ES-I3 (cell line): ENCODE measurements at regions not wholly inside any gene's neighbourhood (a gene's known extent, or its start where the extent isn't known, plus 50 kb on each side); places are given as distances from the start of the nearest gene placed in this dataset.

Source experiments
- H3K36me3 ChIP-seq: 2 replicates; pipeline ENCODE4 v1.6.1; 2013; ENCODE audit warnings: mild to moderate bottlenecking, low read length, control low read depth, moderate library complexity; ENCODE audit not compliant: insufficient read depth
- H3K4me1 ChIP-seq: 2 replicates; pipeline ENCODE4 v1.6.1; 2013; ENCODE audit warnings: mild to moderate bottlenecking, control low read depth, low read length; ENCODE audit not compliant: insufficient read depth
- H3K9ac ChIP-seq: 2 replicates; pipeline ENCODE4 v1.6.1; 2013; ENCODE audit warnings: low read depth, mild to moderate bottlenecking, low read length, moderate library complexity
- H3K9me3 ChIP-seq: 2 replicates; pipeline ENCODE4 v1.6.1; 2013; ENCODE audit warnings: mild to moderate bottlenecking, low read length, moderate library complexity; ENCODE audit not compliant: control insufficient read depth, insufficient read depth

DNA sequence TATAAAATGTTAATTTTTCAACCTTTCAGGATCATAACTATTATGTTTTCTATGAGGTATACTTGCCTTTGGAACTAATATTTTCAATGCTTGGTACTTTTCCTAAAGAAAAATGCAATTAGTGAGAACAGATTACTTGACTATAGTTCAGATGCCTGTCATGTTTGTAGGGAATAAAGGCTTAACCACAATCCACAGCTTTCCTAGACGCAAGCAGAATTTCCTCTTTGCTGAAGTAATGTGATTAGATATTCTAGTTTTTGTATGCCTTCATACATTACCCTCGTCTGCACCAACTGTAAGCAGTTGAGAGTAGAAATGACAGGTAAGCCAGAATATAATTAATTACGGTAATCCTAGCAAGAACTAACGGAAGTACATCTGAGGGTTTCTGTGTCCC, 581.4 kb upstream of the MMS22L start:
- Histone ChIP-seq H3K9me3 (no peaks in the 10 kb centered on the region), H3K9ac (no peak overlapping the region), H3K36me3 (no peaks in the 10 kb centered on the region), H3K4me1 (peaks cover 12% of the 10 kb centered on the region; the same call in 1 of the 2 replicates)

DNA sequence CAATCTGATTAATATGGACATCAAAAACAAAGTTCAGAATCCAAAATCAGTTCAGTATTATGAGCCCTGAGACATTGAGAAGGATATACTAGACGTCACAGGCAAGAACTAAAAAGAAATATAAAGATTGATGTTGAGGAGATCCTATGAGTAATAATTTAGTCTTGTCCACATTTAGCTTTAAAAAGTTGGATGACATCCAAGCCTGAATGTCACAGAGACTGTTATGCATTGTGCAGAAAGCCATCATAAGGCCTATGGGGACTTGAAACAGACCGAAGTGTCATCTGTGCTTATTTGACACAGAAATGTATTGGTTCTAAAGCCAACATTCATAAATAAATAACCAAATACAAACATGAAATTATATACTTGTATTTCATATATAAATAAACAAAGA, 581.8 kb upstream of the MMS22L start:
- Histone ChIP-seq H3K36me3 (no peaks in the 10 kb centered on the region), H3K4me1 (peaks cover 12% of the 10 kb centered on the region; the same call in 1 of the 2 replicates), H3K9ac (no peak overlapping the region), H3K9me3 (no peaks in the 10 kb centered on the region)

DNA sequence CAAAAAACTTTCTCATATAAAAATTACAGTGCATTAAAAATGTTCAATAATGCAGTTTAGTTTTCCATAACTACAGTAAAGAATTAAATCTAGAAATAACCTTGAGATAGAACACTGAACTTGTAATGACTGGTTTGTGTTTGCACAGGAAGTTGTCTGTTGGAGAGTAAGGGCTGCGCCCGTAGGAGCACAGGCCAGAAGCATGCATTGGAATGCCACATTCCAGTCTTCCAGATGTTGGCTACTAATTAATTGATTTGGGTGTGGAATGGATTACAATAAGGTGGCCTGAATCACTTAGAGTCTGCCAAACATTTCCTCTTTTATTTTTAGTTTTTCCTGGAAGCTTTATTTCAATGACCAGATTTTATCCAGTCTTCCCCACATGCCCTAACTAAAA, 582.6 kb upstream of the MMS22L start:
- Histone ChIP-seq H3K36me3 (no peaks in the 10 kb centered on the region), H3K9ac (no peak overlapping the region), H3K9me3 (no peaks in the 10 kb centered on the region), H3K4me1 (peaks cover 12% of the 10 kb centered on the region; the same call in 1 of the 2 replicates)

DNA sequence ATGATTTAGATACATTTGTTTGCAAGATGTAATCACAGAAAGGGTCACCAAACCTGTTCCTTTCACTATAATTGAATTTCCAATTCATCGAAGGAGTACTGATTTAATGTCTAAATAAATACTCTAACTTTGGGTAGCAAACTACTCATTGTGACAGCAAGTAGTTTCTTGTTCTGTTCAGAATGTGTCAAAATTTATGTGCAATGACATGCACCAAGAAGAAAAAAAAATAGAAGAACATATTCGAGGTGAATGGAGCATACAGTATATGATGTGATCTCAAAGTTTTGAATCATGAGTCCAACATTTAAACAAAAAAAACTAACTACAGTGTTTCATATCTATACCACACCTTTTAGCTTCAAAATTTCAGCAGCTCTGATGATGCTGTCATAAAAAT, 583.6 kb upstream of the MMS22L start:
- Histone ChIP-seq H3K4me1 (peaks cover 12% of the 10 kb centered on the region; the same call in 1 of the 2 replicates), H3K36me3 (no peaks in the 10 kb centered on the region), H3K9me3 (no peaks in the 10 kb centered on the region), H3K9ac (no peak overlapping the region)

GRCh38 chr6:97867177-97867576, 584.2 kb upstream of the MMS22L start:
- peaks cover 12% of the 10 kb centered on the region; the same call in 1 of the 2 replicates for H3K4me1 ChIP-seq

DNA sequence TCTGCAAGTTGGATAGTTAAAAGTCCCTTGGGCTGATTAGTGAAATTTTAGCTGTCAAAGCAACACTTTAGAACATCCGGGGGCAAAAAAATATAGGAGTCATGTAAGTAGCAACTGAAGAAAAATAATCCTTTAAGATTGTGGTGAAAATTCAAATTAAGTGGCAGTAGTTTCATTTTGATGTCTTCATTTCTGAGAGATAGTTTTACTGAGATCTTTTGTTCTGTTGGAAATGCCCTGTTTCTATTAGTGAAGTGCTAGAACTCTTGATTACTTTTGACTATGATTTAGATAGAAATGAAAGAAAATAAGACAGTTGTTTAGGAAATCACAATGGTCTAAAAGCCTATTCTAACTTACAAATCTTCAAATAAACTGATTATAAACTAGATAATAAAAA, 587.3 kb upstream of the MMS22L start:
- Histone ChIP-seq H3K9ac (no peak overlapping the region), H3K4me1 (peaks cover 12% of the 10 kb centered on the region; the same call in 1 of the 2 replicates), H3K36me3 (no peaks in the 10 kb centered on the region), H3K9me3 (no peaks in the 10 kb centered on the region)

More at GRCh38 chr6:97867177-97867576, 584.2 kb upstream of the MMS22L start:
- no peak overlapping the region for H3K9ac ChIP-seq
- H3K9me3 ChIP-seq: no peaks in the 10 kb centered on the region
- H3K36me3 ChIP-seq: no peaks in the 10 kb centered on the region

- Histone ChIP-seq H3K36me3 (no peaks in the 10 kb centered on the region; the same call in 1 of the 2 replicates), H3K9ac (no peak overlapping the region), H3K4me1 (no peaks in the 10 kb centered on the region; the same call in 1 of the 2 replicates), H3K9me3 (no peaks in the 10 kb centered on the region)
Observed at GRCh38 chr6:97876711-97877110, 593.7 kb upstream of the MMS22L start.

DNA sequence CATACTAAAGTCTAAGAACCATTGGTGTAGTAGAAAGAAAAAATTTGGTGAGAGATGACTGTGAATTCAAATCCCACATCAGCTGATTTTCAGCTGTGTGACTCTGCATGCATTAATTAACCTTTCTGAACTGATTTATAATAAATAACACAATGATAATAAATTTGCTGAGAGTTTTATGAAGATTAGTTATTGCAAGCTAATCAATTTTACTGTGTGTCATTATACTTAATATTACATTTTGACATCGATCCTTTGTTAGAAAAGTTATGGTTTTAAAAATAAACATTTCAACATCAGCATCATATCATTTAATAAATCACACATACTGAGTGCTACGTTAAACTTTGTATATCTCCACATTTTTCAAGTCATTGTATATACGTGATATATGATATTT, 599.7 kb upstream of the MMS22L start:
- Histone ChIP-seq H3K9ac (no peak overlapping the region), H3K9me3 (no peaks in the 10 kb centered on the region), H3K36me3 (no peaks in the 10 kb centered on the region), H3K4me1 (no peaks in the 10 kb centered on the region; the same call in 1 of the 2 replicates)

DNA sequence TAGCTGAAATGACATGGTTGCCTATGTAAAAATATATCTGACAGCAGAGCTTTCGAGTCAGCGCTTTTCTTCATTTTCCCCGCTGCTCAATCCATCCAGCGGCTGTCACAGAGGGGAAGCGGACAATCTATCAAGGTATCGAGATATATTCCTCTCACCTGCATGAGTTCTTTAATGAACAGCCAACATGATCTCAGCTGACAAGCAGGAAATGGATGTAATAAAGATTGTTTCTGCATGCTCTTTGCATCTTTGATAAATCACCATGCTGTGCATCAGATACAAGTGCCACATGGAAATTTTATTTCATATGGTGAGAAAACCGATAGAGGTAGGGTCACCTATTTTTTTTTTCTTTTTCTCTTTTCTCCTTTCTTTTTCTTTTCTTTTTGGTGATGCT, 602.3 kb upstream of the MMS22L start:
- Histone ChIP-seq H3K9ac (no peak overlapping the region), H3K4me1 (no peaks in the 10 kb centered on the region; the same call in 1 of the 2 replicates), H3K9me3 (no peaks in the 10 kb centered on the region), H3K36me3 (no peaks in the 10 kb centered on the region)

- Histone ChIP-seq H3K36me3 (no peaks in the 10 kb centered on the region), H3K9ac (no peak overlapping the region), H3K4me1 (no peaks in the 10 kb centered on the region; the same call in 1 of the 2 replicates), H3K9me3 (no peaks in the 10 kb centered on the region)
Observed at GRCh38 chr6:97885828-97886227, 602.8 kb upstream of the MMS22L start.

- H3K9ac ChIP-seq: no peak overlapping the region
- no peaks in the 10 kb centered on the region for H3K4me1 ChIP-seq
- H3K36me3 ChIP-seq: no peaks in the 10 kb centered on the region
- H3K9me3 ChIP-seq: no peaks in the 10 kb centered on the region
Observed at GRCh38 chr6:97901531-97901930, 618.5 kb upstream of the MMS22L start.

GRCh38 chr6:97909380-97909779, 626.4 kb upstream of the MMS22L start:
- H3K9ac ChIP-seq: no peak overlapping the region
- no peaks in the 10 kb centered on the region for H3K4me1 ChIP-seq

GRCh38 chr6:97913721-97914120, 630.7 kb upstream of the MMS22L start:
- Histone ChIP-seq H3K36me3 (no peaks in the 10 kb centered on the region), H3K4me1 (peaks cover 28% of the 10 kb centered on the region), H3K9me3 (no peaks in the 10 kb centered on the region), H3K9ac (no peak overlapping the region)

More at GRCh38 chr6:97909380-97909779, 626.4 kb upstream of the MMS22L start:
- no peaks in the 10 kb centered on the region for H3K9me3 ChIP-seq
- no peaks in the 10 kb centered on the region for H3K36me3 ChIP-seq

DNA sequence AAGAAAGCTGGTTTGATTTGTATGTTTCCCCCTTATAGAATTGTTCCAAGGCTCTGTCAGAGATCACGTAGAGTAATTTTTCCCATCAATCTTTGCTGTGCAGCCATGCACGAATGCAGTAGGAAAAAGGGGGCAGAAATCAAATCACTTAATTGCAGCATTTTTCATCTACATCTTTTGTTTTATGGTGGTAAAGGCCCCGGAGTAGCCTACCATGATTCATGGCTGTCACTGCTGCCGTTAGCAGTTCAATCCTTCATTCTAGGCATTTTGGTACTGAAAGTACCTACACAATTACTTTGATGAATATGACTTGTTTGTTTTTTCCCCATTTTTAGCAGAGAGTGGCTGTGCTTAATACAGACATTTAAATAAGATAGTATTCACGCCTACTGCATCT, 631.9 kb upstream of the MMS22L start:
- H3K4me1 ChIP-seq: peaks cover 33% of the 10 kb centered on the region
- H3K9me3 ChIP-seq: no peaks in the 10 kb centered on the region
- no peak overlapping the region for H3K9ac ChIP-seq
- H3K36me3 ChIP-seq: no peaks in the 10 kb centered on the region

DNA sequence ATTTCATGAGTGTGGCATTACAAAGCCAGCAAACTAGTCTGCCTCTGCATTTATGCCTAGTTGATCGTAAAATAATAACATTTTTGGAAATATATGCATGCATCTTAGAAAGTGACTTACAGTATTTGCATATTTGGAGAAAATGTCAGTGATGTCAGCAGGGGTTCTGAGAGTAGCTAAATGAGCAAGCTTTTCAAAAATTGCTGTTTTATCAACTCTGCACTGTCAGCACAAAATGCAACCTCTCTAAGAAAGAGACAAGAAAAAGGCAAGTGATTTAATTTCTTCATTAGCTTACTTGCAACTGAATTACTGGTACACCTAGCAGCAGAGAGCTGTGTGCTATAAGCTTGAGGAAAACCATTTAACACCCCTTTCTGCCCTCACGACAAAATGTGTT, 632.5 kb upstream of the MMS22L start:
- Histone ChIP-seq H3K9me3 (no peaks in the 10 kb centered on the region), H3K36me3 (no peaks in the 10 kb centered on the region), H3K9ac (no peak overlapping the region), H3K4me1 (peaks cover 33% of the 10 kb centered on the region)

- Histone ChIP-seq H3K9ac (no peak overlapping the region), H3K36me3 (no peaks in the 10 kb centered on the region), H3K9me3 (no peaks in the 10 kb centered on the region), H3K4me1 (peaks cover 33% of the 10 kb centered on the region)
Observed at GRCh38 chr6:97917369-97917768, 634.4 kb upstream of the MMS22L start.
